ENCODE measurements at regions not wholly inside any gene's neighbourhood (a gene's known extent, or its start where the extent isn't known, plus 50 kb on each side); places are given as distances from the start of the nearest gene placed in this dataset.
"Not testable (repeated sequence)": the region's sequence is repeated elsewhere in the genome, so short reads cannot be mapped to it uniquely, and the experiment has no call there.

GRCh38 chr3:103532986-103533385, 1098.2 kb downstream of the ZPLD1 start:
- DNase-seq (no peak), ATAC-seq (no peak)
- H3K36me3 ChIP-seq (ENCODE audit: insufficient read depth in 1 of 2, low read depth in 1 of 2), result no peaks in the 10 kb centered on the region
- no peaks in the 10 kb centered on the region for H3K27me3 ChIP-seq (ENCODE audit: insufficient read depth in 3 of 3, low read length in 2 of 3)
- WGBS, 3 donors, result 65 to 76% (median 75%) methylated on average over 4 of the region's 4 CpGs
- intact Hi-C loops (cut with DNase I), result no loop called here
- H3K4me3 ChIP-seq, result no peak overlapping the region
- H3K27ac ChIP-seq, result no peak overlapping the region
- TF ChIP-seq, protein P1, sequence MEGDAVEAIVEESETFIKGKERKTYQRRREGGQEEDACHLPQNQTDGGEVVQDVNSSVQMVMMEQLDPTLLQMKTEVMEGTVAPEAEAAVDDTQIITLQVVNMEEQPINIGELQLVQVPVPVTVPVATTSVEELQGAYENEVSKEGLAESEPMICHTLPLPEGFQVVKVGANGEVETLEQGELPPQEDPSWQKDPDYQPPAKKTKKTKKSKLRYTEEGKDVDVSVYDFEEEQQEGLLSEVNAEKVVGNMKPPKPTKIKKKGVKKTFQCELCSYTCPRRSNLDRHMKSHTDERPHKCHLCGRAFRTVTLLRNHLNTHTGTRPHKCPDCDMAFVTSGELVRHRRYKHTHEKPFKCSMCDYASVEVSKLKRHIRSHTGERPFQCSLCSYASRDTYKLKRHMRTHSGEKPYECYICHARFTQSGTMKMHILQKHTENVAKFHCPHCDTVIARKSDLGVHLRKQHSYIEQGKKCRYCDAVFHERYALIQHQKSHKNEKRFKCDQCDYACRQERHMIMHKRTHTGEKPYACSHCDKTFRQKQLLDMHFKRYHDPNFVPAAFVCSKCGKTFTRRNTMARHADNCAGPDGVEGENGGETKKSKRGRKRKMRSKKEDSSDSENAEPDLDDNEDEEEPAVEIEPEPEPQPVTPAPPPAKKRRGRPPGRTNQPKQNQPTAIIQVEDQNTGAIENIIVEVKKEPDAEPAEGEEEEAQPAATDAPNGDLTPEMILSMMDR (IDR thresholded peaks at IDR 0.05), result no peak
- no peaks in the 10 kb centered on the region for H3K9me3 ChIP-seq
- H3K4me1 ChIP-seq, result no peaks in the 10 kb centered on the region

GRCh38 chr3:103554451-103554850, 1119.6 kb downstream of the ZPLD1 start:
- H3K36me3 ChIP-seq (ENCODE audit: insufficient read depth in 1 of 2, low read depth in 1 of 2), result no peaks in the 10 kb centered on the region

GRCh38 chr3:103564116-103564515, 1129.3 kb downstream of the ZPLD1 start:
- H3K9me3 ChIP-seq; DNase-seq; H3K36me3 ChIP-seq (ENCODE audit: insufficient read depth in 1 of 2, low read depth in 1 of 2); ATAC-seq; H3K27ac ChIP-seq; intact Hi-C loops (cut with DNase I); H3K4me3 ChIP-seq; H3K4me1 ChIP-seq; H3K27me3 ChIP-seq (ENCODE audit: insufficient read depth in 3 of 3, low read length in 2 of 3): not testable (repeated sequence)
- WGBS, 3 donors, result 86 to 88% (median 87%) methylated on average over 6 of the region's 6 CpGs

More at GRCh38 chr3:103554451-103554850, 1119.6 kb downstream of the ZPLD1 start:
- no peaks in the 10 kb centered on the region for H3K27me3 ChIP-seq (ENCODE audit: insufficient read depth in 3 of 3, low read length in 2 of 3)
- H3K4me1 ChIP-seq, result no peaks in the 10 kb centered on the region
- ATAC-seq (no peak), DNase-seq (no peak)
- H3K27ac ChIP-seq, result no peak overlapping the region
- TF ChIP-seq, protein P1 (IDR thresholded peaks at IDR 0.05), result no peak
- H3K4me3 ChIP-seq, result no peak overlapping the region
- WGBS, 3 donors, result 37 to 43% (median 40%) methylated on average over 8 of the region's 8 CpGs
- no peaks in the 10 kb centered on the region for H3K9me3 ChIP-seq
- intact Hi-C loops (cut with DNase I), result no loop called here

GRCh38 chr3:103585809-103586208, 1151.0 kb downstream of the ZPLD1 start:
- 40 to 46% (median 41%) methylated on average over 4 of the region's 4 CpGs for WGBS, 3 donors

DNA sequence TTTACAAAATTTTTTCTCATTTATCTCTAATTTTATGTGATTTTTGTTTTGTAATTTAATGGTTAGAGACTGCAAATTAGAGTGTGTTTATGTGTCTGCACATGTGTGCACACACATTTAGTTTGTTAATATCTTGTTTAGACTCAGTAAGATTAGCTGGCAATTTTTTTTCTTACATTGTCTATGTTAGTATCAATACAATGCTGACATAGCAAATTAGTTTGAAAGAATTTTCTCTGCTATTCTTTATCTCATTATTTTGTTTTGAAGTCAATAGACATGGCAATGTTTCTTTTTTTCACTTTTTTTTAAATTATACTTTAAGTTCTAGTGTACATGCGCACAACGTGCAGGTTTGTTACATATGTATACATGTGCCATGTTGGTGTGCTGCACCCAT, 1155.0 kb downstream of the ZPLD1 start:
- Histone ChIP-seq H3K4me1 (no peaks in the 10 kb centered on the region), H3K27me3 (ENCODE audit: insufficient read depth in 3 of 3, low read length in 2 of 3) (no peaks in the 10 kb centered on the region), H3K36me3 (ENCODE audit: insufficient read depth in 1 of 2, low read depth in 1 of 2) (no peaks in the 10 kb centered on the region), H3K27ac (no peak overlapping the region), H3K9me3 (no peaks in the 10 kb centered on the region), H3K4me3 (no peak overlapping the region)
- no peak for ATAC-seq
- 68 to 100% (median 97%) methylated on average over 2 of the region's 2 CpGs for WGBS, 3 donors
- DNase-seq, result no peak
- TF ChIP-seq, protein P1 (IDR thresholded peaks at IDR 0.05), result no peak
- intact Hi-C loops (cut with DNase I), result no loop called here

More at GRCh38 chr3:103585809-103586208, 1151.0 kb downstream of the ZPLD1 start:
- intact Hi-C loops (cut with DNase I), result no loop called here
- no peak overlapping the region for H3K27ac ChIP-seq
- DNase-seq, result no peak
- H3K4me1 ChIP-seq, result no peaks in the 10 kb centered on the region
- ATAC-seq, result no peak
- TF ChIP-seq, protein P1 (IDR thresholded peaks at IDR 0.05), result no peak
- no peak overlapping the region for H3K4me3 ChIP-seq
- H3K27me3 ChIP-seq (ENCODE audit: insufficient read depth in 3 of 3, low read length in 2 of 3), result no peaks in the 10 kb centered on the region
- no peaks in the 10 kb centered on the region for H3K9me3 ChIP-seq
- H3K36me3 ChIP-seq (ENCODE audit: insufficient read depth in 1 of 2, low read depth in 1 of 2), result no peaks in the 10 kb centered on the region

Measured in psoas muscle (tissue), 7 donors.